H1 (cell line): ENCODE measurements at regions not wholly inside any gene's neighbourhood (a gene's known extent, or its start where the extent isn't known, plus 50 kb on each side); places are given as distances from the start of the nearest gene placed in this dataset.
A peak's percentile ranks its signal among the peaks of the same experiment; 100 is the strongest.

Source experiments
- CTCF ChIA-PET: fragments of 300-600 bp; sonication (Branson Sonifier 250); formaldehyde crosslinking; loops from one replicate; lab custom pipeline; 2021; ENCODE audit not compliant: partially characterized antibody; lab: Charles Lee
- POLR2A ChIA-PET: fragments of 300-600 bp; sonication (Branson Sonifier 250); formaldehyde crosslinking; loops from one replicate; lab custom pipeline; 2021; ENCODE audit warnings: inconsistent platforms; ENCODE audit not compliant: partially characterized antibody; lab: Charles Lee
- DNase-seq, 2 experiments: peaks; one replicate each; pipeline versions ENCODE4 v3.0.0 to v3.0.0-alpha.2; 2010 to 2022; ENCODE audit warnings: low spot score in 2 of 2, low read depth in 1 of 2, mixed read lengths in 1 of 2
- FAIRE-seq: peaks from 2 replicates; lab custom pipeline; 2011; peaks lifted over from hg19 to GRCh38; lab: Jason Lieb, UNC
- H2AFZ ChIP-seq: 2 replicates; pipeline ENCODE4 v1.8.1; 2012; ENCODE audit warnings: low read length, inconsistent platforms
- H2AK5ac ChIP-seq: 2 replicates; pipeline ENCODE4 v1.6.1; 2013; ENCODE audit warnings: low read depth, low read length
- H2BK120ac ChIP-seq: replicated peaks from 2 replicates; pipeline ENCODE3; 2013; ENCODE audit warnings: low read depth, low read length, inconsistent platforms
- H2BK12ac ChIP-seq: 2 replicates; pipeline ENCODE4 v1.6.1; 2013; ENCODE audit warnings: low read depth, low read length
- H2BK15ac ChIP-seq: 2 replicates; pipeline ENCODE4 v1.6.1; 2013; ENCODE audit warnings: low read length
- H2BK20ac ChIP-seq: 2 replicates; pipeline ENCODE4 v1.6.1; 2013; ENCODE audit warnings: low read length
- H2BK5ac ChIP-seq: 2 replicates; pipeline ENCODE4 v1.6.1; 2013; ENCODE audit warnings: low read depth, low read length
- H3K14ac ChIP-seq: 2 replicates; pipeline ENCODE4 v1.6.1; 2013; ENCODE audit warnings: inconsistent platforms; ENCODE audit not compliant: insufficient read length
- H3K18ac ChIP-seq: 2 replicates; pipeline ENCODE4 v1.6.1; 2013; ENCODE audit warnings: low read length; ENCODE audit errors: extremely low read depth
- H3K23ac ChIP-seq: 2 replicates; pipeline ENCODE4 v1.6.1; 2013; ENCODE audit warnings: inconsistent platforms; ENCODE audit not compliant: insufficient read length
- H3K23me2 ChIP-seq: 2 replicates; pipeline ENCODE4 v1.6.1; 2013; ENCODE audit warnings: low read depth, low read length
- H3K27ac ChIP-seq: 2 replicates; pipeline ENCODE4 v1.6.1; 2011; ENCODE audit warnings: low read depth, low read length, inconsistent platforms
- H3K27me3 ChIP-seq, 4 experiments: replicated peaks in 1 of 4; 1 replicate in 1 of 4; 2 replicates in 3 of 4; pipeline versions ENCODE4 v1.6.1 to v1.8.1; 2011 to 2013; ENCODE audit warnings: low read length in 3 of 4, mild to moderate bottlenecking in 3 of 4, inconsistent platforms in 2 of 4, mixed read lengths in 2 of 4, moderate library complexity in 1 of 4; ENCODE audit not compliant: control insufficient read depth in 3 of 4, insufficient read depth in 3 of 4; ENCODE audit errors: extremely low read depth in 1 of 4
- H3K36me3 ChIP-seq, 4 experiments: 2 replicates each; pipeline versions ENCODE4 v1.6.1 to v1.8.1; 2011 to 2013; ENCODE audit warnings: mild to moderate bottlenecking in 4 of 4, low read length in 3 of 4, moderate library complexity in 2 of 4, control low read depth in 1 of 4, inconsistent platforms in 1 of 4; ENCODE audit not compliant: insufficient read depth in 4 of 4, control insufficient read depth in 2 of 4
- H3K4ac ChIP-seq: replicated peaks from 2 replicates; pipeline ENCODE3; 2013; ENCODE audit warnings: low read length, low read depth, mixed read lengths, inconsistent platforms; ENCODE audit not compliant: insufficient read length
- H3K4me1 ChIP-seq, 4 experiments: replicated peaks in 1 of 4; 1 replicate in 1 of 4; 2 replicates in 3 of 4; pipeline versions ENCODE4 v1.6.1 to v1.8.1; 2011 to 2013; ENCODE audit warnings: low read length in 3 of 4, inconsistent platforms in 2 of 4, mixed read lengths in 1 of 4; ENCODE audit not compliant: insufficient read depth in 4 of 4, control insufficient read depth in 3 of 4
- H3K4me2 ChIP-seq, 2 experiments: 2 replicates each; pipeline versions ENCODE4 v1.6.1 to v1.8.1; 2011 to 2013; ENCODE audit warnings: low read depth in 2 of 2, low read length in 2 of 2, control low read depth in 1 of 2, inconsistent platforms in 1 of 2, mild to moderate bottlenecking in 1 of 2; ENCODE audit not compliant: insufficient read depth in 1 of 2
- H3K4me3 ChIP-seq, 4 experiments: fragments of 200-600, 300-600 bp in 1 of 4; sonication (generic), shearing (Covaris generic), sonication (Bioruptor Twin) in 1 of 4; 2 replicates each; pipeline versions ENCODE4 v1.5.1 to v1.8.1; 2011 to 2016; ENCODE audit warnings: low read length in 4 of 4, low read depth in 3 of 4, control low read depth in 2 of 4, inconsistent platforms in 2 of 4, mild to moderate bottlenecking in 2 of 4, mixed read lengths in 1 of 4, moderate library complexity in 1 of 4; ENCODE audit not compliant: insufficient read depth in 2 of 4; ENCODE audit errors: extremely low read depth in 1 of 4
- H3K56ac ChIP-seq: replicated peaks from 2 replicates; pipeline ENCODE3; 2013; ENCODE audit warnings: low read depth, mild to moderate bottlenecking, mixed read lengths, low read length, inconsistent platforms; ENCODE audit not compliant: insufficient read length
- H3K79me1 ChIP-seq: 2 replicates; pipeline ENCODE4 v1.6.1; 2013; ENCODE audit warnings: low read depth, low read length, control low read depth
- H3K79me2 ChIP-seq, 2 experiments: 2 replicates each; pipeline versions ENCODE4 v1.6.1 to v1.8.1; 2012 to 2013; ENCODE audit warnings: low read length in 2 of 2, mild to moderate bottlenecking in 2 of 2, inconsistent platforms in 1 of 2; ENCODE audit not compliant: insufficient read depth in 2 of 2, control insufficient read depth in 1 of 2
- H3K9ac ChIP-seq, 4 experiments: replicated peaks in 1 of 4; 1 replicate in 1 of 4; 2 replicates in 3 of 4; pipeline versions ENCODE4 v1.6.1 to v1.8.1; 2011 to 2013; ENCODE audit warnings: low read depth in 3 of 4, low read length in 3 of 4, control low read depth in 2 of 4, mild to moderate bottlenecking in 2 of 4, moderate library complexity in 2 of 4, inconsistent platforms in 1 of 4; ENCODE audit errors: extremely low read depth in 1 of 4
- H3K9me3 ChIP-seq, 2 experiments: 2 replicates each; pipeline versions ENCODE4 v1.6.1 to v1.8.1; 2012 to 2013; ENCODE audit warnings: mild to moderate bottlenecking in 2 of 2, moderate library complexity in 2 of 2, control low read depth in 1 of 2, inconsistent platforms in 1 of 2, low read depth in 1 of 2, low read length in 1 of 2, mixed read lengths in 1 of 2; ENCODE audit not compliant: insufficient read depth in 2 of 2
- H4K20me1 ChIP-seq, 2 experiments: replicated peaks in 1 of 2; 2 replicates each; pipeline versions ENCODE3 to v1.8.1; 2011 to 2013; ENCODE audit warnings: inconsistent platforms in 2 of 2, low read length in 2 of 2, mild to moderate bottlenecking in 1 of 2; ENCODE audit not compliant: insufficient read depth in 2 of 2, control insufficient read depth in 1 of 2
- H4K5ac ChIP-seq: 2 replicates; pipeline ENCODE4 v1.6.1; 2013; ENCODE audit warnings: low read length, low read depth, mixed read lengths, inconsistent platforms; ENCODE audit not compliant: insufficient read length
- H4K8ac ChIP-seq: 2 replicates; pipeline ENCODE4 v1.8.0; 2013; ENCODE audit warnings: mild to moderate bottlenecking, moderate library complexity, low read length, inconsistent platforms; ENCODE audit not compliant: insufficient read depth; ENCODE audit errors: extremely low read depth
- H4K91ac ChIP-seq: replicated peaks from 2 replicates; pipeline ENCODE3; 2013; ENCODE audit warnings: low read length, mixed read lengths, inconsistent platforms; ENCODE audit not compliant: insufficient read length
- BACH1 ChIP-seq: IDR thresholded peaks from 2 replicates; pipeline ENCODE4 v1.6.1; 2012; ENCODE audit warnings: low read length, improper control_type of control experiment
- CREB1 ChIP-seq: IDR thresholded peaks from 2 replicates; pipeline ENCODE4 v1.6.1; 2012; ENCODE audit warnings: inconsistent platforms
- CTBP2 ChIP-seq: IDR thresholded peaks from 2 replicates; pipeline ENCODE4 v1.7.0; 2011; ENCODE audit warnings: borderline replicate concordance, mild to moderate bottlenecking, moderate library complexity, mixed read lengths, low read length; ENCODE audit not compliant: insufficient read depth, insufficient read length
- USF2 ChIP-seq: IDR thresholded peaks from 2 replicates; pipeline ENCODE4 v1.6.1; 2011; ENCODE audit warnings: low read length, improper control_type of control experiment
- WGBS, 2 experiments: shearing (Covaris generic) in 1 of 2; methylation state at CpG; one replicate each; pipeline versions ENCODE4 v1.1.6 to v1.1.7; 2013 to 2015; ENCODE audit warnings: low lambda C conversion rate in 2 of 2, mixed read lengths in 2 of 2, inconsistent platforms in 1 of 2, low coverage in 1 of 2, missing lambda C conversion rate in 1 of 2; ENCODE audit not compliant: insufficient replicate concordance in 2 of 2, insufficient coverage in 1 of 2, insufficient read length in 1 of 2; ENCODE audit errors: extremely low coverage in 1 of 2, missing lambda C conversion rate in 1 of 2; 5-methylcytosine and 5-hydroxymethylcytosine counted together

DNA sequence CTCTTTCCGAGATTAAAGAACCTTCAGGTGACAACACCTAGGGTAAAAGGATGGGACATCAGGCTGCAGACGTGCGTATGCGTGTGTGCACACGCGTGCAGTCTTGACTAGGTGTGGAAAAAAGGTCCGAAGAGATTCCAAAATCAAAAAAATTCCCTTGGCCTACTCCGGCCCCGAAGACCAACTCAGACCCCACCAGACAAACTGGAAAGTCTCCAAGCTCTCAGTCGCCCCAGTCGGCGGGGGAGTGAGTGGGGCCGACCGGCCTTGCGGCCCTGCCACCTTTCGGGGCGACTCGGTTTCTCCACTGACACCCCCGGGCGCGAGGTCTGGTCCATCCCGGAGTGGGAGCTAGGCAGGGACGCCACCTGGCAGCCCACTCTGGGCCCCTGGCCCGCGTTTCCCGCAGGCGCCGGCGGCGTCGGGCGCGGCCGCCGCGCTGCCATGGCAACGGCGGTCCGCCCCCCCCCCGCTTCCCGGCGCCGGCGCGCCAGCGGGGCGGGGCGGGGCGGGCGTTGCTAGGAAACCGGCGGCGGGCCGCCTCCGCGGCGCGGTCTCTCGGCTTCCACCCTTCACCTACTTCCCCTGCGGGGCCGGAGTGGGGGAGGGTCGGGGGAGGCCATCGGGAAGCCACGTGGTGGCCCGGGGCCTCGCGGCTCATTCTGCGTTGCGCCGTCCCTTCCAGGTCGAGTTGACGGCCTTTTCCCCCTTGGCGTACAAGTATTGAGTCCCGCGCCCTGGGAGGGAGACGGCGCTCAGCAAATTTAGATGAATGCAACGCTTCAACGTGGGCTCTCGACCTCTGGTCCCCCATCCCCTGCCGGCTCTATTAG, 253.1 kb downstream of the EFCAB11 start:
- Histone ChIP-seq H2AK5ac (no peak overlapping the region), H3K79me1 (no peaks in the 10 kb centered on the region)
- POLR2A ChIA-PET: interaction anchor here (0.7 to 1.0 kb wide), 2 partner anchors 28 to 217 kb away, joined by 3 read pairs; no protein-coding TSS in a partner anchor
- peak; percentile 53 for TF ChIP-seq USF2
- no peak for TF ChIP-seq BACH1
- no peak for TF ChIP-seq CREB1
- TF ChIP-seq CTBP2: peak; percentile 37

More for the DNA sequence above, 253.1 kb downstream of the EFCAB11 start:
- Histone ChIP-seq H2BK5ac (peak overlapping the region; percentile 9; the same call in 1 of the 2 replicates), H3K4ac (peak overlapping the region; percentile 90), H3K79me2 (no peaks in the 10 kb centered on the region), H3K9me3 (peaks cover 0 to 13% of the 10 kb centered on the region in 2 experiments; a peak in 2 of 4 replicates), H4K91ac (peak overlapping the region; percentile 92), H3K4me1 (peaks cover 3 to 11% (median 5%) of the 10 kb centered on the region in 4 experiments; a peak in 3 of 7 replicates), H2BK120ac (peak overlapping the region; percentile 73), H3K23me2 (peaks cover 7% of the 10 kb centered on the region; the same call in 1 of the 2 replicates), H3K18ac (peak overlapping the region; percentile 88), H4K20me1 (no peaks in the 10 kb centered on the region), H3K36me3 (no peaks in the 10 kb centered on the region), H2AFZ (peak overlapping the region; percentile 82), H2BK12ac (no peak overlapping the region), H3K4me2 (peak overlapping the region; percentile 86 to 91), H2BK20ac (peak overlapping the region; percentile 99), H3K4me3 (peak overlapping the region; percentile 35 to 71 (median 51)), H4K8ac (no peak overlapping the region), H3K9ac (peak overlapping the region in 2 of 4 experiments; percentile 6 to 41; a peak in 2 of 7 replicates), H4K5ac (no peak overlapping the region), H3K56ac (no peak overlapping the region), H3K23ac (no peak overlapping the region), H2BK15ac (peak overlapping the region; percentile 93; the same call in 1 of the 2 replicates), H3K27ac (no peak overlapping the region), H3K14ac (no peak overlapping the region), H3K27me3 (peaks cover 1 to 14% (median 13%) of the 10 kb centered on the region in 4 experiments)
- 14% methylated on average over 41 of the region's 81 CpGs; no CpG with 5 or more reads in 1 of the 2 experiments for WGBS, 2 experiments
- DNase-seq (peak; percentile 63 to 91), FAIRE-seq (no peak)
- CTCF ChIA-PET: interaction anchor here (0.9 to 1.2 kb wide), 2 partner anchors 10 to 21 kb away, joined by 3 read pairs; no protein-coding TSS in a partner anchor
